Glomerular endothelial cell (primary cell): ENCODE measurements at regions not wholly inside any gene's neighbourhood (a gene's known extent, or its start where the extent isn't known, plus 50 kb on each side); places are given as distances from the start of the nearest gene placed in this dataset.

ENCODE experiments used
- DNase-seq: peaks from one replicate; pipeline ENCODE4 v3.0.0-alpha.2; 2011; ENCODE audit warnings: low read depth, low spot score; ENCODE audit errors: extremely low read depth

GRCh38 chr17:63365366-63366240 lies 80.5 kb downstream of the CYB561 start:
- DNase-seq: no peak

GRCh38 chr17:63366241-63366566 lies 79.9 kb downstream of the CYB561 start:
- no peak for DNase-seq

- DNase-seq: no peak
Measured at GRCh38 chr17:63369233-63369632, 76.9 kb downstream of the CYB561 start.

GRCh38 chr17:63370696-63371095 lies 75.4 kb downstream of the CYB561 start:
- DNase-seq: no peak

- DNase-seq: no peak
Measured at GRCh38 chr17:63376949-63377348, 69.2 kb downstream of the CYB561 start.

- DNase-seq: no peak
Measured at GRCh38 chr17:63378411-63379375, 67.4 kb downstream of the CYB561 start.

GRCh38 chr17:63379636-63380035 lies 66.5 kb downstream of the CYB561 start:
- DNase-seq: no peak

GRCh38 chr17:63381101-63381729 lies 64.9 kb downstream of the CYB561 start:
- no peak for DNase-seq

- DNase-seq: no peak
Measured at GRCh38 chr17:63382136-63382535, 64.0 kb downstream of the CYB561 start.
